ENCODE measurements at regions not wholly inside any gene's neighbourhood (a gene's known extent, or its start where the extent isn't known, plus 50 kb on each side); places are given as distances from the start of the nearest gene placed in this dataset.

DNA sequence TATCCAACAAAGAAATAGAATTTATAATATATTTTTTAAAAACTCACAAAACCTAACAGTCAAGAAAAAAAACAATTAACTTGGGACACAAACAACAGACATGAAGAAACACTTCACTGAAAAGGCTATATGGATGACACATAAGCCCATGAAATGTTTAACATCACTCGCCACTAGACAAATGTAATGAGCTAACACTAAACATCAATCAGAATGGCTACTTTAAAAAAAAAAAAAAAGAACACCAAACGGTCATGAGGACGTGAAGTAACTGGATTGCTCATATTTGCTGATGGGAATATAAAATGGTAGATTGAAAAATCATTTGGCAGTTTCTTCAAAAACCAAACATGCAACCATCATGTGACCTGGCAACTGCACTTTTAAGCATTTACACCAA is 97.3 kb upstream of the RGPD4 start:
- Histone ChIP-seq H2AFZ (ENCODE audit: insufficient read depth, low read length, poor library complexity) (no peak overlapping the region), H3K18ac (ENCODE audit: low read length) (no peak overlapping the region), H4K8ac (ENCODE audit: low read depth, low read length) (no peak overlapping the region)

DNA sequence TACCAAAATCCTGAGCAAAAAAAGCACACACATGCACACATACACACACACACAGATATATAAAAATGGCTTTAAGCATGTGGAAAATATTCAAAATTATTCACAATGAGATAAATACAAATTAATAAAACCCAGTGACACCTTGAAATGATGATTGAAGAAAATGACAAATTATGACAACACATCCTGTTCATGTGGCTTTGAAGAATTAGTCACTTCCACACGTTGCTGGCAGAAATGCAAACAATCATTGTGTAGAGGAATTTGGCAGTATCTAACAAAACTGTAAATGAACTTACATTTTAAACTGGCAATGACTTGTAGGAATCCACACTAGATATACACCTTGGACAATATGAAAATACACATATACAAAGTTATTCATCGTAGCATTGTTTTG is 95.8 kb upstream of the RGPD4 start:
- H3K9ac ChIP-seq (ENCODE audit: low read length), result no peak overlapping the region
- H4K8ac ChIP-seq (ENCODE audit: low read depth, low read length), result no peak overlapping the region
- no peak overlapping the region for H2BK12ac ChIP-seq (ENCODE audit: low read length)
- no peaks in the 10 kb centered on the region for H3K36me3 ChIP-seq (ENCODE audit: control insufficient read depth in 1 of 2, insufficient read depth in 2 of 2, low read length in 2 of 2)
- no peak overlapping the region for H3K18ac ChIP-seq (ENCODE audit: low read length)
- no peaks in the 10 kb centered on the region for H3K4me1 ChIP-seq (ENCODE audit: control insufficient read depth in 1 of 2, insufficient read depth in 2 of 2, low read length in 2 of 2)
- H3K79me1 ChIP-seq (ENCODE audit: low read length), result no peaks in the 10 kb centered on the region
- no peak overlapping the region for H3K4me2 ChIP-seq (ENCODE audit: low read length)
- H3K79me2 ChIP-seq (ENCODE audit: control insufficient read depth, insufficient read depth, low read length, poor library complexity), result no peaks in the 10 kb centered on the region
- no peak overlapping the region for H2AK5ac ChIP-seq (ENCODE audit: low read length)
- no peak overlapping the region for H3K14ac ChIP-seq (ENCODE audit: low read length)
- no peak overlapping the region for H3K4me3 ChIP-seq (ENCODE audit: low read depth, low read length)
- H4K12ac ChIP-seq (ENCODE audit: low read depth, low read length), result no peak overlapping the region
- no peak overlapping the region for H2BK5ac ChIP-seq (ENCODE audit: low read depth, low read length, poor library complexity)
- H3K27ac ChIP-seq (ENCODE audit: low read depth, low read length), result no peak overlapping the region
- no peak overlapping the region for H2BK120ac ChIP-seq (ENCODE audit: insufficient read depth, low read length, poor library complexity)
- no peaks in the 10 kb centered on the region for H3K27me3 ChIP-seq (ENCODE audit: insufficient read depth, low read length)
- WGBS (ENCODE audit: extremely low coverage, insufficient coverage, insufficient read length), result no CpG with 5 or more reads among the region's 2 CpGs
- no peak overlapping the region for H2AFZ ChIP-seq (ENCODE audit: insufficient read depth, low read length, poor library complexity)
- no peak for DNase-seq
- H3K9me3 ChIP-seq (ENCODE audit: insufficient read depth, low read depth, low read length), result no peaks in the 10 kb centered on the region
- no peak overlapping the region for H3K4ac ChIP-seq (ENCODE audit: low read depth, low read length)
- no peak overlapping the region for H4K91ac ChIP-seq (ENCODE audit: low read depth, low read length)
- H3K23ac ChIP-seq (ENCODE audit: low read length), result no peak overlapping the region

More for the DNA sequence above, 97.3 kb upstream of the RGPD4 start:
- H3K79me1 ChIP-seq (ENCODE audit: low read length), result no peaks in the 10 kb centered on the region
- H4K91ac ChIP-seq (ENCODE audit: low read depth, low read length), result no peak overlapping the region
- no peak overlapping the region for H3K27ac ChIP-seq (ENCODE audit: low read depth, low read length)
- H2BK120ac ChIP-seq (ENCODE audit: insufficient read depth, low read length, poor library complexity), result no peak overlapping the region
- no peaks in the 10 kb centered on the region for H3K27me3 ChIP-seq (ENCODE audit: insufficient read depth, low read length)
- WGBS (ENCODE audit: extremely low coverage, insufficient coverage, insufficient read length), result no CpG with 5 or more reads among the region's 3 CpGs
- H2BK12ac ChIP-seq (ENCODE audit: low read length), result no peak overlapping the region
- H3K4ac ChIP-seq (ENCODE audit: low read depth, low read length), result no peak overlapping the region
- no peak overlapping the region for H3K14ac ChIP-seq (ENCODE audit: low read length)
- DNase-seq, result no peak
- no peak overlapping the region for H2BK5ac ChIP-seq (ENCODE audit: low read depth, low read length, poor library complexity)
- H3K79me2 ChIP-seq (ENCODE audit: control insufficient read depth, insufficient read depth, low read length, poor library complexity), result no peaks in the 10 kb centered on the region
- H3K4me1 ChIP-seq (ENCODE audit: control insufficient read depth in 1 of 2, insufficient read depth in 2 of 2, low read length in 2 of 2), result no peaks in the 10 kb centered on the region
- no peak overlapping the region for H3K4me3 ChIP-seq (ENCODE audit: low read depth, low read length)
- H3K36me3 ChIP-seq (ENCODE audit: control insufficient read depth in 1 of 2, insufficient read depth in 2 of 2, low read length in 2 of 2), result no peaks in the 10 kb centered on the region
- H3K9ac ChIP-seq (ENCODE audit: low read length), result no peak overlapping the region
- H3K23ac ChIP-seq (ENCODE audit: low read length), result no peak overlapping the region
- H3K4me2 ChIP-seq (ENCODE audit: low read length), result no peak overlapping the region
- H3K9me3 ChIP-seq (ENCODE audit: insufficient read depth, low read depth, low read length), result no peaks in the 10 kb centered on the region
- no peak overlapping the region for H2AK5ac ChIP-seq (ENCODE audit: low read length)
- no peak overlapping the region for H4K12ac ChIP-seq (ENCODE audit: low read depth, low read length)

DNA sequence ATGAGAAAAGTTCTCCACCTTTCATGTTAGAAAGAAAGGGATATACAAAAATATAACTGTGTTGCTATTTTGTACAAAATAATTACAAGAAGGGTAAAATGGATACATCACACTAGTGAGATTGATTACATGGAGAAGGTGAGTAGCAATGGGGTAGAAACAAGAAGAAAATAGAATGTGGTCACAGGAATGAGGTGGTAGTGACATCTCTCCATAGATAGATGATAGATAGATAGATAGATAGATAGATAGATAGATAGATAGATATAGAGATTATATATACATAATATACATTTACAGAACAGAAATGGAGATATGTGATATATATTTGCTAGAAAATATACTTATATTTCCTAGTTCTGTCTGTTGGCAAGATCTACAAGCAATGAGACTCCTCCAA is 95.3 kb upstream of the RGPD4 start:
- Histone ChIP-seq H3K36me3 (ENCODE audit: control insufficient read depth in 1 of 2, insufficient read depth in 2 of 2, low read length in 2 of 2) (no peaks in the 10 kb centered on the region), H3K27ac (ENCODE audit: low read depth, low read length) (no peak overlapping the region), H3K4me1 (ENCODE audit: control insufficient read depth in 1 of 2, insufficient read depth in 2 of 2, low read length in 2 of 2) (no peaks in the 10 kb centered on the region), H2AK5ac (ENCODE audit: low read length) (no peak overlapping the region), H2BK12ac (ENCODE audit: low read length) (no peak overlapping the region), H3K79me2 (ENCODE audit: control insufficient read depth, insufficient read depth, low read length, poor library complexity) (no peaks in the 10 kb centered on the region), H2AFZ (ENCODE audit: insufficient read depth, low read length, poor library complexity) (no peak overlapping the region), H3K27me3 (ENCODE audit: insufficient read depth, low read length) (no peaks in the 10 kb centered on the region), H3K9me3 (ENCODE audit: insufficient read depth, low read depth, low read length) (no peaks in the 10 kb centered on the region), H2BK120ac (ENCODE audit: insufficient read depth, low read length, poor library complexity) (no peak overlapping the region), H3K4me2 (ENCODE audit: low read length) (no peak overlapping the region), H2BK5ac (ENCODE audit: low read depth, low read length, poor library complexity) (no peak overlapping the region), H3K18ac (ENCODE audit: low read length) (no peak overlapping the region), H3K4ac (ENCODE audit: low read depth, low read length) (no peak overlapping the region), H3K79me1 (ENCODE audit: low read length) (no peaks in the 10 kb centered on the region), H3K4me3 (ENCODE audit: low read depth, low read length) (no peak overlapping the region), H4K12ac (ENCODE audit: low read depth, low read length) (no peak overlapping the region), H3K23ac (ENCODE audit: low read length) (no peak overlapping the region), H3K14ac (ENCODE audit: low read length) (no peak overlapping the region), H4K91ac (ENCODE audit: low read depth, low read length) (no peak overlapping the region), H3K9ac (ENCODE audit: low read length) (no peak overlapping the region), H4K8ac (ENCODE audit: low read depth, low read length) (no peak overlapping the region)
- DNase-seq, result no peak

DNA sequence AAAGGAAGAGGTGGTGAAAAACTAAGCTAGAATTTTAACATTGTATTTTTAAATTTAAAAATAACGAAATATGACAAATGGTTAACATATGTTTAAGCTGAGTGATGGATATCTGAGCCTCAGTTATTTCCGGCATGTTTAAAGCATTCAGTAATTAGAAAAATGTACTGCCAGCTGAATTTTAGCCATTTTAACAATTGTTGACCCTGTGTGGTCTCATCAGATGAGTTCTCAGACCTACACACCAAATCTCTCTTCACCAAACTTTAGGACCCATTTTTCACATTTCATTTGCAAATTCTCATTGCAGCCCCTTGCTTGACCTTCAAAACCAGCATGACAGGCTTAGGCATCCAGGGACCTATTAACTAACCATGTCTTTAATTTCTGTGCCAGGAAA is 91.5 kb upstream of the RGPD4 start:
- Histone ChIP-seq H3K23ac (ENCODE audit: low read length) (no peak overlapping the region), H3K14ac (ENCODE audit: low read length) (no peak overlapping the region), H3K4me3 (ENCODE audit: low read depth, low read length) (no peak overlapping the region), H3K4ac (ENCODE audit: low read depth, low read length) (no peak overlapping the region), H4K12ac (ENCODE audit: low read depth, low read length) (no peak overlapping the region), H3K18ac (ENCODE audit: low read length) (no peak overlapping the region), H2BK5ac (ENCODE audit: low read depth, low read length, poor library complexity) (no peak overlapping the region), H3K27me3 (ENCODE audit: insufficient read depth, low read length) (no peaks in the 10 kb centered on the region), H3K79me2 (ENCODE audit: control insufficient read depth, insufficient read depth, low read length, poor library complexity) (no peaks in the 10 kb centered on the region), H3K9ac (ENCODE audit: low read length) (no peak overlapping the region), H2BK12ac (ENCODE audit: low read length) (no peak overlapping the region), H2AFZ (ENCODE audit: insufficient read depth, low read length, poor library complexity) (no peak overlapping the region), H4K8ac (ENCODE audit: low read depth, low read length) (no peak overlapping the region), H2AK5ac (ENCODE audit: low read length) (no peak overlapping the region), H3K79me1 (ENCODE audit: low read length) (no peaks in the 10 kb centered on the region), H3K9me3 (ENCODE audit: insufficient read depth, low read depth, low read length) (no peaks in the 10 kb centered on the region), H3K4me2 (ENCODE audit: low read length) (no peak overlapping the region), H4K91ac (ENCODE audit: low read depth, low read length) (no peak overlapping the region), H3K4me1 (ENCODE audit: control insufficient read depth in 1 of 2, insufficient read depth in 2 of 2, low read length in 2 of 2) (no peaks in the 10 kb centered on the region), H3K27ac (ENCODE audit: low read depth, low read length) (no peak overlapping the region), H2BK120ac (ENCODE audit: insufficient read depth, low read length, poor library complexity) (no peak overlapping the region), H3K36me3 (ENCODE audit: control insufficient read depth in 1 of 2, insufficient read depth in 2 of 2, low read length in 2 of 2) (no peaks in the 10 kb centered on the region)
- no CpG with 5 or more reads among the region's 2 CpGs for WGBS (ENCODE audit: extremely low coverage, insufficient coverage, insufficient read length)
- peak; percentile 2 to 78 for DNase-seq

DNA sequence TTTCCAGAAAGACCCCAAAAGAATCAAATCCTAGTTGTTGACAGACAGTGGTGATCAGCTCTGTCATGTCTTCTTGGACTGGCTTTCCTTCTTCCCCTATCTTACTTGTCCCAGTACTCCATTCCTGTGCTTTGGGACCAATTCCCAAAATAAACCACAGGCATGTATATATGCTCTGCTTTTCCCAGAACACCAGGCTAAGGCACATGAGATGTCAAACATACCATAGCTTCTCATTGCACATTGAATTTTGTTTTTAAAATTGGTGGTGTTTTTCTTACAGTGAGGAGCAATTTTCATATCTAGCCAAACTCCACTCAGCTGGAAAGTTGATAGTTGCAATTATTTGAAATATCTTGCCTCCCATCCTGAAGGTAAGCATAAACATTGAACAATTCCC is 88.9 kb upstream of the RGPD4 start:
- Histone ChIP-seq H2BK12ac (ENCODE audit: low read length) (no peak overlapping the region), H3K9me3 (ENCODE audit: insufficient read depth, low read depth, low read length) (no peaks in the 10 kb centered on the region), H2BK120ac (ENCODE audit: insufficient read depth, low read length, poor library complexity) (no peak overlapping the region), H2AK5ac (ENCODE audit: low read length) (no peak overlapping the region), H3K27ac (ENCODE audit: low read depth, low read length) (no peak overlapping the region), H3K18ac (ENCODE audit: low read length) (no peak overlapping the region), H3K36me3 (ENCODE audit: control insufficient read depth in 1 of 2, insufficient read depth in 2 of 2, low read length in 2 of 2) (no peaks in the 10 kb centered on the region), H3K23ac (ENCODE audit: low read length) (no peak overlapping the region), H4K8ac (ENCODE audit: low read depth, low read length) (no peak overlapping the region), H3K4me3 (ENCODE audit: low read depth, low read length) (no peak overlapping the region), H4K12ac (ENCODE audit: low read depth, low read length) (no peak overlapping the region), H3K79me2 (ENCODE audit: control insufficient read depth, insufficient read depth, low read length, poor library complexity) (no peaks in the 10 kb centered on the region), H4K91ac (ENCODE audit: low read depth, low read length) (no peak overlapping the region), H2BK5ac (ENCODE audit: low read depth, low read length, poor library complexity) (no peak overlapping the region), H3K4me1 (ENCODE audit: control insufficient read depth in 1 of 2, insufficient read depth in 2 of 2, low read length in 2 of 2) (no peaks in the 10 kb centered on the region), H3K79me1 (ENCODE audit: low read length) (no peaks in the 10 kb centered on the region), H3K4me2 (ENCODE audit: low read length) (no peak overlapping the region), H3K14ac (ENCODE audit: low read length) (no peak overlapping the region), H3K27me3 (ENCODE audit: insufficient read depth, low read length) (no peaks in the 10 kb centered on the region), H2AFZ (ENCODE audit: insufficient read depth, low read length, poor library complexity) (no peak overlapping the region), H3K9ac (ENCODE audit: low read length) (no peak overlapping the region), H3K4ac (ENCODE audit: low read depth, low read length) (no peak overlapping the region)
- no peak for DNase-seq

All from trophoblast cell (in vitro differentiated cells and primary cell).